IPS-20b (cell line): ENCODE measurements at regions not wholly inside any gene's neighbourhood (a gene's known extent, or its start where the extent isn't known, plus 50 kb on each side); places are given as distances from the start of the nearest gene placed in this dataset.
"Not testable (repeated sequence)": the region's sequence is repeated elsewhere in the genome, so short reads cannot be mapped to it uniquely, and the experiment has no call there.

Source experiments
- H3K27ac ChIP-seq: one replicate; pipeline ENCODE4 v1.5.1; 2013; ENCODE audit warnings: low read length
- H3K27me3 ChIP-seq: 2 replicates; pipeline ENCODE4 v1.6.1; 2013; ENCODE audit warnings: mild to moderate bottlenecking, low read length, inconsistent platforms; ENCODE audit not compliant: insufficient read depth
- H3K36me3 ChIP-seq: 2 replicates; pipeline ENCODE4 v1.6.1; 2013; ENCODE audit warnings: low read depth, mild to moderate bottlenecking, inconsistent platforms, low read length, moderate library complexity; ENCODE audit not compliant: insufficient read depth
- H3K4me1 ChIP-seq: 2 replicates; pipeline ENCODE4 v1.6.1; 2013; ENCODE audit warnings: mild to moderate bottlenecking, control low read depth, inconsistent platforms, low read length, moderate library complexity; ENCODE audit not compliant: insufficient read depth
- H3K4me3 ChIP-seq: 2 replicates; pipeline ENCODE4 v1.5.1; 2013; ENCODE audit warnings: mild to moderate bottlenecking, low read length, inconsistent platforms
- H3K9ac ChIP-seq: 2 replicates; pipeline ENCODE4 v1.6.1; 2013; ENCODE audit warnings: low read depth, mild to moderate bottlenecking, inconsistent platforms, low read length, moderate library complexity
- H3K9me3 ChIP-seq: 2 replicates; pipeline ENCODE4 v1.6.1; 2013; ENCODE audit warnings: mild to moderate bottlenecking, low read depth, low read length, inconsistent platforms; ENCODE audit not compliant: insufficient read depth

- Histone ChIP-seq H3K27me3 (no peaks in the 10 kb centered on the region), H3K27ac (no peak overlapping the region), H3K4me1 (no peaks in the 10 kb centered on the region), H3K4me3 (no peak overlapping the region), H3K9ac (no peak overlapping the region), H3K36me3 (no peaks in the 10 kb centered on the region), H3K9me3 (no peaks in the 10 kb centered on the region)
Observed at GRCh38 chr6:155830531-155830930, 374.9 kb upstream of the NOX3 start.

GRCh38 chr6:155829646-155830045, 374.0 kb upstream of the NOX3 start:
- Histone ChIP-seq H3K4me1 (no peaks in the 10 kb centered on the region), H3K4me3 (no peak overlapping the region), H3K36me3 (no peaks in the 10 kb centered on the region), H3K27ac (no peak overlapping the region), H3K9ac (no peak overlapping the region), H3K9me3 (no peaks in the 10 kb centered on the region), H3K27me3 (no peaks in the 10 kb centered on the region)

- Histone ChIP-seq H3K4me1 (no peaks in the 10 kb centered on the region), H3K9ac (no peak overlapping the region), H3K4me3 (no peak overlapping the region), H3K27me3 (no peaks in the 10 kb centered on the region), H3K36me3 (no peaks in the 10 kb centered on the region), H3K9me3 (no peaks in the 10 kb centered on the region), H3K27ac (no peak overlapping the region)
Observed at GRCh38 chr6:155828989-155829388, 373.4 kb upstream of the NOX3 start.

- Histone ChIP-seq H3K9ac (no peak overlapping the region), H3K4me1 (no peaks in the 10 kb centered on the region)
Observed at GRCh38 chr6:155818698-155819097, 363.1 kb upstream of the NOX3 start.

GRCh38 chr6:155813548-155813947, 357.9 kb upstream of the NOX3 start:
- H3K4me1 ChIP-seq, result no peaks in the 10 kb centered on the region
- H3K9ac ChIP-seq, result no peak overlapping the region
- H3K4me3 ChIP-seq, result no peak overlapping the region

More at GRCh38 chr6:155818698-155819097, 363.1 kb upstream of the NOX3 start:
- Histone ChIP-seq H3K36me3 (no peaks in the 10 kb centered on the region), H3K27ac (no peak overlapping the region), H3K9me3 (no peaks in the 10 kb centered on the region), H3K27me3 (no peaks in the 10 kb centered on the region), H3K4me3 (no peak overlapping the region)

GRCh38 chr6:155807243-155807642, 351.6 kb upstream of the NOX3 start:
- H3K9ac ChIP-seq, result no peak overlapping the region
- H3K9me3 ChIP-seq, result no peaks in the 10 kb centered on the region
- no peak overlapping the region for H3K4me3 ChIP-seq
- no peak overlapping the region for H3K27ac ChIP-seq
- no peaks in the 10 kb centered on the region for H3K4me1 ChIP-seq
- no peaks in the 10 kb centered on the region for H3K36me3 ChIP-seq
- H3K27me3 ChIP-seq, result no peaks in the 10 kb centered on the region

More at GRCh38 chr6:155813548-155813947, 357.9 kb upstream of the NOX3 start:
- Histone ChIP-seq H3K27me3 (no peaks in the 10 kb centered on the region), H3K36me3 (no peaks in the 10 kb centered on the region), H3K27ac (no peak overlapping the region), H3K9me3 (no peaks in the 10 kb centered on the region)

- Histone ChIP-seq H3K4me1 (no peaks in the 10 kb centered on the region), H3K9me3 (no peaks in the 10 kb centered on the region), H3K4me3 (no peak overlapping the region), H3K36me3 (no peaks in the 10 kb centered on the region), H3K27ac (no peak overlapping the region), H3K9ac (no peak overlapping the region), H3K27me3 (no peaks in the 10 kb centered on the region)
Observed at GRCh38 chr6:155801046-155801445, 345.4 kb upstream of the NOX3 start.

GRCh38 chr6:155798876-155799275, 343.2 kb upstream of the NOX3 start:
- not testable (repeated sequence) for H3K27me3 ChIP-seq

GRCh38 chr6:155795173-155795796, 339.6 kb upstream of the NOX3 start:
- no peaks in the 10 kb centered on the region for H3K27me3 ChIP-seq
- no peaks in the 10 kb centered on the region for H3K36me3 ChIP-seq
- H3K9ac ChIP-seq, result no peak overlapping the region
- H3K9me3 ChIP-seq, result no peaks in the 10 kb centered on the region
- H3K4me3 ChIP-seq, result no peak overlapping the region
- no peak overlapping the region for H3K27ac ChIP-seq
- no peaks in the 10 kb centered on the region; the same call in 1 of the 2 replicates for H3K4me1 ChIP-seq

More at GRCh38 chr6:155798876-155799275, 343.2 kb upstream of the NOX3 start:
- H3K4me1 ChIP-seq, H3K9me3 ChIP-seq, H3K27ac ChIP-seq, H3K36me3 ChIP-seq, H3K9ac ChIP-seq, H3K4me3 ChIP-seq: not testable (repeated sequence)

GRCh38 chr6:155791891-155792290, 336.3 kb upstream of the NOX3 start:
- no peak overlapping the region for H3K4me3 ChIP-seq
- no peak overlapping the region for H3K9ac ChIP-seq
- peaks cover 9% of the 10 kb centered on the region; the same call in 1 of the 2 replicates for H3K9me3 ChIP-seq
- H3K27me3 ChIP-seq, result no peaks in the 10 kb centered on the region
- H3K27ac ChIP-seq, result no peak overlapping the region
- no peaks in the 10 kb centered on the region for H3K36me3 ChIP-seq
- H3K4me1 ChIP-seq, result no peaks in the 10 kb centered on the region; the same call in 1 of the 2 replicates

GRCh38 chr6:155791186-155791585, 335.5 kb upstream of the NOX3 start:
- no peak overlapping the region for H3K27ac ChIP-seq
- no peaks in the 10 kb centered on the region for H3K36me3 ChIP-seq
- H3K27me3 ChIP-seq, result no peaks in the 10 kb centered on the region
- no peaks in the 10 kb centered on the region; the same call in 1 of the 2 replicates for H3K4me1 ChIP-seq
- H3K4me3 ChIP-seq, result no peak overlapping the region
- no peak overlapping the region for H3K9ac ChIP-seq
- H3K9me3 ChIP-seq, result peaks cover 16% of the 10 kb centered on the region; the same call in 1 of the 2 replicates

GRCh38 chr6:155787168-155787567, 331.5 kb upstream of the NOX3 start:
- H3K9me3 ChIP-seq, result peaks cover 16% of the 10 kb centered on the region; the same call in 1 of the 2 replicates
- H3K4me1 ChIP-seq, result no peaks in the 10 kb centered on the region; the same call in 1 of the 2 replicates
- no peak overlapping the region for H3K9ac ChIP-seq
- no peak overlapping the region for H3K4me3 ChIP-seq
- no peak overlapping the region for H3K27ac ChIP-seq
- H3K36me3 ChIP-seq, result no peaks in the 10 kb centered on the region
- no peaks in the 10 kb centered on the region for H3K27me3 ChIP-seq
